MCF 10A (cell line): ENCODE measurements at regions not wholly inside any gene's neighbourhood (a gene's known extent, or its start where the extent isn't known, plus 50 kb on each side); places are given as distances from the start of the nearest gene placed in this dataset.

Experiments used
- BruUV-seq: library from RNA; stranded (reverse); fragments of 400-500 nt; replicated peaks from 2 replicates; lab custom pipeline; 2021; lab: Mats Ljungman, UMichigan
- CTCF ChIA-PET: fragments of 300-600 bp; sonication (Branson Sonifier 250); formaldehyde crosslinking; extraction: SDS; loops from one replicate; lab custom pipeline; 2021; ENCODE audit warnings: antibody characterized with exemption, inconsistent platforms; lab: Yijun Ruan, JAX
- POLR2A ChIA-PET: fragments of 300-600, 350-650 bp; sonication (Branson Sonifier 250); formaldehyde crosslinking; extraction: SDS; loops from one replicate; lab custom pipeline; 2020; ENCODE audit warnings: antibody characterized with exemption, inconsistent platforms; lab: Yijun Ruan, JAX
- DNase-seq: peaks from one replicate; pipeline ENCODE4 v3.0.0-alpha.2; 2018; ENCODE audit not compliant: unreplicated experiment
- H3K27ac Mint-ChIP-seq: one replicate; pipeline ENCODE4 v1.8.0; 2022; ENCODE audit warnings: mild to moderate bottlenecking, low read depth, mixed read lengths; ENCODE audit not compliant: unreplicated experiment
- H3K27me3 Mint-ChIP-seq: one replicate; pipeline ENCODE4 v1.8.0; 2022; ENCODE audit warnings: mixed read lengths; ENCODE audit not compliant: insufficient read depth, unreplicated experiment
- H3K36me3 Mint-ChIP-seq: one replicate; pipeline ENCODE4 v1.8.0; 2022; ENCODE audit warnings: mild to moderate bottlenecking, moderate library complexity, mixed read lengths; ENCODE audit not compliant: insufficient read depth, unreplicated experiment
- H3K4me1 Mint-ChIP-seq: one replicate; pipeline ENCODE4 v1.8.0; 2022; ENCODE audit warnings: mixed read lengths; ENCODE audit not compliant: insufficient read depth, unreplicated experiment
- H3K4me3 Mint-ChIP-seq: one replicate; pipeline ENCODE4 v1.8.0; 2022; ENCODE audit warnings: mild to moderate bottlenecking, moderate library complexity, mixed read lengths; ENCODE audit not compliant: unreplicated experiment
- H3K9me3 Mint-ChIP-seq: one replicate; pipeline ENCODE4 v1.8.0; 2022; ENCODE audit warnings: mixed read lengths; ENCODE audit not compliant: unreplicated experiment
- intact Hi-C: fragments of 100-400 bp; cut with micrococcal nuclease; formaldehyde crosslinking; loops from 2 replicates; pipeline ENCODE4 v1.14.1; 2022
- TF ChIP-seq, protein P1 (sequence below): fragments of 200-600 bp; IDR thresholded peaks from one replicate; pipeline ENCODE4 v1.8.0; 2022; ENCODE audit warnings: antibody characterized with exemption, mild to moderate bottlenecking; ENCODE audit not compliant: unreplicated experiment

- Mint-ChIP-seq H3K9me3 (no peaks in the 10 kb centered on the region), H3K4me3 (no peak overlapping the region), H3K27ac (no peak overlapping the region), H3K36me3 (peaks cover 7% of the 10 kb centered on the region), H3K27me3 (peaks cover 88% of the 10 kb centered on the region), H3K4me1 (peaks cover 5% of the 10 kb centered on the region)
- intact Hi-C loops = no loop called here
- no peak for DNase-seq
- BruUV-seq = no TSS peak
- TF ChIP-seq, protein P1, sequence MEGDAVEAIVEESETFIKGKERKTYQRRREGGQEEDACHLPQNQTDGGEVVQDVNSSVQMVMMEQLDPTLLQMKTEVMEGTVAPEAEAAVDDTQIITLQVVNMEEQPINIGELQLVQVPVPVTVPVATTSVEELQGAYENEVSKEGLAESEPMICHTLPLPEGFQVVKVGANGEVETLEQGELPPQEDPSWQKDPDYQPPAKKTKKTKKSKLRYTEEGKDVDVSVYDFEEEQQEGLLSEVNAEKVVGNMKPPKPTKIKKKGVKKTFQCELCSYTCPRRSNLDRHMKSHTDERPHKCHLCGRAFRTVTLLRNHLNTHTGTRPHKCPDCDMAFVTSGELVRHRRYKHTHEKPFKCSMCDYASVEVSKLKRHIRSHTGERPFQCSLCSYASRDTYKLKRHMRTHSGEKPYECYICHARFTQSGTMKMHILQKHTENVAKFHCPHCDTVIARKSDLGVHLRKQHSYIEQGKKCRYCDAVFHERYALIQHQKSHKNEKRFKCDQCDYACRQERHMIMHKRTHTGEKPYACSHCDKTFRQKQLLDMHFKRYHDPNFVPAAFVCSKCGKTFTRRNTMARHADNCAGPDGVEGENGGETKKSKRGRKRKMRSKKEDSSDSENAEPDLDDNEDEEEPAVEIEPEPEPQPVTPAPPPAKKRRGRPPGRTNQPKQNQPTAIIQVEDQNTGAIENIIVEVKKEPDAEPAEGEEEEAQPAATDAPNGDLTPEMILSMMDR = no peak
- CTCF ChIA-PET = no interaction called here
- POLR2A ChIA-PET = interaction anchor here (1.0 to 1.3 kb wide), 2 partner anchors 10 to 27 kb away, joined by 3 to 4 read pairs; no protein-coding TSS in a partner anchor
Observed at GRCh38 chr7:96532428-96532935, 177.2 kb downstream of the SEM1 start.

GRCh38 chr7:96531331-96531730 lies 178.3 kb downstream of the SEM1 start:
- Mint-ChIP-seq H3K36me3 (peaks cover 7% of the 10 kb centered on the region), H3K9me3 (no peaks in the 10 kb centered on the region)

DNA sequence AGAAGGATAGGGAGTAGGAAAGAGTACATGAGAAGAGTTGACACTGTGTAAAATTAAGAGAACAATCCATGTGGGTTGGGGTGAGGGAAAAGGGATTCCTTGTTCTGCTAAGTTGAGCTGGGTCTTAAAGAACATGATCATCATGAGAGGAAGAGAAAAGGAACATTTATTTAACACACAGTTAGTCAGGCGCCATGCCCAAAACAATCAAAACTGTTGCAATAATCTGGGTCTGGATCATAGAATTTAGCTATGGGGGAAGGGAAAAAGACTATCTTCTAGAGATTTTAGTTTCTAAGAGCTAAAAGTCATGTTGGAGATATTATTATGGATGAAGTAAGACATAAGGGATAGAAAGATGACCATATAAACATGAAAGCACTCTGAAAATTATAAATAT lies 178.9 kb downstream of the SEM1 start:
- TF ChIP-seq, protein P1 = no peak
- BruUV-seq = no TSS peak
- H3K9me3 Mint-ChIP-seq = no peaks in the 10 kb centered on the region
- DNase-seq = no peak
- H3K27ac Mint-ChIP-seq = no peak overlapping the region
- no peak overlapping the region for H3K4me3 Mint-ChIP-seq
- POLR2A ChIA-PET = no interaction called here
- CTCF ChIA-PET = interaction anchor here (1.1 kb wide), 1 partner anchor 9 kb away, joined by 3 read pairs; no protein-coding TSS in a partner anchor
- H3K36me3 Mint-ChIP-seq = peaks cover 7% of the 10 kb centered on the region
- peaks cover 88% of the 10 kb centered on the region for H3K27me3 Mint-ChIP-seq
- intact Hi-C loops = no loop called here
- peaks cover 5% of the 10 kb centered on the region for H3K4me1 Mint-ChIP-seq

More at GRCh38 chr7:96531331-96531730, 178.3 kb downstream of the SEM1 start:
- POLR2A ChIA-PET = no interaction called here
- H3K4me3 Mint-ChIP-seq = no peak overlapping the region
- no peak for DNase-seq
- TF ChIP-seq, protein P1 = no peak
- CTCF ChIA-PET = interaction anchor here (1.1 kb wide), 1 partner anchor 8 kb away, joined by 3 read pairs; no protein-coding TSS in a partner anchor
- H3K27me3 Mint-ChIP-seq = peaks cover 88% of the 10 kb centered on the region
- H3K27ac Mint-ChIP-seq = no peak overlapping the region
- peaks cover 5% of the 10 kb centered on the region for H3K4me1 Mint-ChIP-seq
- no TSS peak for BruUV-seq
- intact Hi-C loops = no loop called here

- Mint-ChIP-seq H3K36me3 (no peaks in the 10 kb centered on the region), H3K27ac (no peak overlapping the region), H3K4me3 (no peak overlapping the region), H3K4me1 (peaks cover 5% of the 10 kb centered on the region), H3K9me3 (no peaks in the 10 kb centered on the region), H3K27me3 (peaks cover 88% of the 10 kb centered on the region)
- ChIA-PET POLR2A (interaction anchor here (0.6 to 1.4 kb wide), 2 partner anchors 18 to 103 kb away, joined by 3 to 4 read pairs; no protein-coding TSS in a partner anchor), CTCF (interaction anchor here (0.6 kb wide), 1 partner anchor 480 kb away, joined by 3 read pairs; no protein-coding TSS in a partner anchor)
- TF ChIP-seq, protein P1 = no peak
- BruUV-seq = no TSS peak
- intact Hi-C loops = no loop called here
- DNase-seq = no peak
Observed at GRCh38 chr7:96527133-96527827, 182.4 kb downstream of the SEM1 start.
